Left lobe of liver (tissue), 2 donors: ENCODE measurements at regions not wholly inside any gene's neighbourhood (a gene's known extent, or its start where the extent isn't known, plus 50 kb on each side); places are given as distances from the start of the nearest gene placed in this dataset.

Experiments used
- ATAC-seq: fragments of 200-7000 bp; cut with Tn5 transposase; one replicate; pipeline ENCODE4 v1.9.1; 2020; ENCODE audit warnings: mild to moderate bottlenecking, moderate library complexity
- DNase-seq: peaks from one replicate; pipeline ENCODE4 v3.0.0-alpha.2; 2020; ENCODE audit warnings: low spot score
- donor health status: DM: no; HTN: no; CAD: no; lungs with moderate emphysema.
- donor health status: DM: no; HTN: yes; CAD: no.

DNA sequence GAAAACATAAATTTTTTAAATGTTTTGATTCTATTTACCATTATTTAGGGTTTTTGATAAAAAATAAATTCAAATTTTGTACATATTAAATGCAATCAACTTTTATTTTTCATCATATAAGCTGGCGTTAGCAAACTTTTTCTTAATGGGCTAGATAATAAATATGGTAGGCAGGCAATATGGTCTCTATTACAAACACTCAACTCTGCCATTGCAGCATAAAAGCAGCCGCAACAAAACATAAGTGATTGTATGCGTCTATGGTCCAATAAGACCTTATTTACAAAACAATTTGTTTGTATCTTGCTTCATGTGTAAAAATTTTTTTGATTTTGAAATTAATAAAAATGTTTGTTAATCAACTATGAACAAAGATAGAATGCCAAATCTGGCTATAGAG, 116.8 kb upstream of the GLI2 start:
- DNase-seq (no peak), ATAC-seq (no peak)

DNA sequence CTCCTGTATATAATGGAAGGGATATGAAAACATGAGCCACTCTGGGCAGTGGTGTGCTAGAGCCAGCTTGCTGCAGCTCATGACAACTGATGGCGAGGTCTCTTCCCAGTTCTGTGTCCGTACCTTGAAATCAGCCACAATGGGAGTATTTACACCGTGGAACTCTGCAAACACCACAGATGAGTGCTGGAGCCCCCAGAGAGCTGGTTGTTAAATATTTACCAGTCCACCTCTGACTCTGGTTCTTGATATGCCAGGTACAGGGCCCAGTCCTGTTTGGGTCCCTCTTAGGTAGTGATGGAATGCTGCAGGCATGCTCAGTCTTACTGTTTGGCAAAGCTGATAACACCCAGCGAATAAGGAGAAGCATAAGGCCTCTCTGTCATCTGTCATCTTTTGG, 116.1 kb upstream of the GLI2 start:
- ATAC-seq: no peak
- DNase-seq: no peak

DNA sequence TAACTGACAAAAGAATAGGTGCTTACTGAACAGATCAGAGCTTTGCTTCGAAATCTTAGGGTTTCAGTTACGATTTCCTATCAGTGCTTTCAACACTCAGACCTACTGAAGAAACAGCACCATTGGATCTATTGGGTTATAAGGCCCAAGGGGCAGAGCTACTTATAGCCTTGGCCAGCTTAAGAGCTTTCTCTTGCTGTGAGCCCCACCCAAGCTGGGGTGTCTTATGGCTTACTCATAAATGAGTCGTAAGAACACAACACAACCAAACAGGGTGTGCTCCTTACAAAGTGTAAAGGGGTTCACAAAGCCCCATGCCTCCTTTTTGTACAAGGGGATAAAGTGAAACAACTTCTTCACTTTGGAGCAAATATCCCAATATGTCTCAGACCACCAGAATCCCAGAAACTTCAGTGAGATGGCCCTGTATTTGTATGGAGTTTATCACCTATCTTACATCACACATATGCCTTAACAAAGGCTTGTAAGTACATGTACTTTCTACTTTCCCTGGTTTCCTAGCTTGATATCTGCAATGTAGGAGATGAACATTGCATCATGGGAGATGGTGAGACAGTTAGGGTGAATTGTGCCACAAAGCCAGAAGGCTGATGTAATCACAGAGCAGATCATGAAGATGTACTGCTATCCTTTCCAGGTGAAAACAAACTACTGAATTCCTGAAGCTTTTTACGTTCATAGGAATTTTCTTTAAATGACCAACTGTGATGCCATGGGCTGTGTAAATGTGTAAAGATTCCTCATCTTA, 115.5 kb upstream of the GLI2 start:
- ATAC-seq (no peak), DNase-seq (no peak)

DNA sequence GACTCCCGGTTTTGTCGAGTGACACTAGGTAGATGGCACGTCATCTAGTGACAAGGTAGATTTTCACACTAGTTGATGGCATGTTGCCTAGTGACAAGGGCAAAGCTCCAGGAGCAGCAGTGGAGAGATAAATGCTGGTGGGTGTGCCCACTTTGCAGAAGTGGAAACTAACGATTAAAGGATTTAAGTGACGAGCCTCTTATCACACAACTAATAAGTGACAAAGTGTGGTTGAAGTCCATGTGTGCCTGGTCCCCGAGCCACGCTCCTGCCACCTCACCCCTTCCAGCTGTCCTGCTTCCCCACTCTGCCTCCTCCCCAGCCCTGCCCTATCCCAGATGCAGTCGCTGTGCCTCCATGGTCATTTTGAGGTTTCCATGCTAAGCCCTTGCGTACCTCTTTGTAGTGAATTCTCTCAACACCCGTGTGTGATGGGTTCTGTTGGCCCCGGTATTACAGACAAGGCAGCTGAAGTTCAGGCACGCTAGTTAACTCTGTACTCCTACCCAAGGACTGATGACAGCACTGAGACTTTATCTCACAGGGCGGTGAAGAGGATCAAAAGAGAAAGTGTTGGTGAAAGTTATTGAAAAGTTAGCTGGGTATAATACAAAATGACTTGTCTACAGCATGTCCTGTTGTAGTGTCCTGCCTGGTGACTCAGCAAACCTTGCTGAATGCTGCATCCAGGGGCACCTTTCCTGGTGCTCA, 113.4 kb upstream of the GLI2 start:
- no peak for DNase-seq
- ATAC-seq: no peak

DNA sequence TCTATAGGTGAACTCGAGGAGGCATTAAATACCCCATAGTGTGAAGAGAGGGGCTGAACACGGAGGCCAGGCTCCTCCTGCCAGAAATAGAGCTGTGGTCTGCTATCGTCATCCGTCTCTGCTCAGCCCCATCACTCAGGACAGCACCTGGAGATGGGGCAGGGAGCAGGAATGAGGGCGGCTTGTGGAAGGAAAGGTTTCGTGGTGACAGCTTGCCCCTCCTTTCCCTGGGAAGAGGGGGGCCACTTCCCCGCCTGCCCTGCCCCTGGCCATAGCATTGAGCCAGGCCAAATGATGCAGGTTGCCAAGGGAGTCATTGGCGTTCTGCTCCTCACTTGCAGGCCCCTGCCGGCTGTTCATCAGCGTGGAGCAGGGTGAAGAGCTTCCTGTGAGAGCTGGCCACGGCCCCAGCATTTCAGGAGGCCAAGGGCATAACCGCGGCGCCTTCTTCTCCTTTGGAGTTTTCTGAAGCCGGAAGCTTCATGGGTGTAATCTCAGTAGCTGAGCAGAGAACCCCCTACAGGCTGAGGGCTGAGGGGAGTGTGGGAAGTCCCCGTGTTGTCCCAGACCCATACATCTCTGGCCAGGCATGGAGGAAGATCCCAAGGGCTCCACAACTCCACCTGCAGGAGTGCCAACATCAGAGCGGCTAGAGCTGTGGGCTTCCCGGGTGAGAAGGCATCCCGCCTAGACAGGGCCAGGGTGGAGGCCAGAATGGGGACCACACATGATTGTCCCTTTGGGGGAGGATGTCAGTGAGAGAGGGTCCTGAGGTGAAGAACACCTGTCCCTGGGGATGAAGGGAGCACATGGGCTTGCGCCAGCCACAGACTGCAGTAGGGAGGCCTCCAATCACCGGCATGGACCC, 112.5 kb upstream of the GLI2 start:
- no peak for DNase-seq
- no peak for ATAC-seq

DNA sequence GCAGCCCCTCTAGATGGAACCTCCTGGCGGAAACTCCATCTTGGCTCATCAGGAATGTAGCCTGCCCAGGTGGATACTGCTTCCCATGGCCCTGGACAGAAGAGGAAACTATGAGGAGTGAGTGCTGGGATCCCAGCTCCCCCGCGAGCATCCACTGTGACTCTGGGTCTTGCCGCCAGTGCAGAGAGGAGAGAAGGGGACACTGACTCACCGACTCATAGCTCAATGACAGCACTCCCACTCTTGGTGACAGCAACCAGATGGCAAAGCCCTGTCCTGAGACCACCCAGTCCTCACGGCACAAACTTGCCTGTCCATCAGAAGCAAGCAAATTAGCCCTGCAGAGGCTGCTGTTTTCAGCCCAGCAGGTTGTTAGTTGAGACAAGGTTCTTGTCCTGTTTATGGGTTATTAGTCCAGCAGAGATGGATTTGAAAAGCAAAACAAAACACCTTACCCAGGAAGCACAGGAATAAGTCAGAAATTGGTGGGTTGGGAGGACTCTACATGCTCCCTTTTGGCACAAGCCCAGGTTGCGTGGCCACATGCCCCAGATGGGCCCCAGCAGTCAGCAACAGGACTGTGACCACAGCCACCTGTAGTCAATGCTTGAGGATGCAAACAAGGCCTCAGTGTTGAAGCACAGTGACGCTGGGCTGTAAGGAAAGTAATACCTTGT, 111.5 kb upstream of the GLI2 start:
- ATAC-seq (no peak), DNase-seq (no peak)

DNA sequence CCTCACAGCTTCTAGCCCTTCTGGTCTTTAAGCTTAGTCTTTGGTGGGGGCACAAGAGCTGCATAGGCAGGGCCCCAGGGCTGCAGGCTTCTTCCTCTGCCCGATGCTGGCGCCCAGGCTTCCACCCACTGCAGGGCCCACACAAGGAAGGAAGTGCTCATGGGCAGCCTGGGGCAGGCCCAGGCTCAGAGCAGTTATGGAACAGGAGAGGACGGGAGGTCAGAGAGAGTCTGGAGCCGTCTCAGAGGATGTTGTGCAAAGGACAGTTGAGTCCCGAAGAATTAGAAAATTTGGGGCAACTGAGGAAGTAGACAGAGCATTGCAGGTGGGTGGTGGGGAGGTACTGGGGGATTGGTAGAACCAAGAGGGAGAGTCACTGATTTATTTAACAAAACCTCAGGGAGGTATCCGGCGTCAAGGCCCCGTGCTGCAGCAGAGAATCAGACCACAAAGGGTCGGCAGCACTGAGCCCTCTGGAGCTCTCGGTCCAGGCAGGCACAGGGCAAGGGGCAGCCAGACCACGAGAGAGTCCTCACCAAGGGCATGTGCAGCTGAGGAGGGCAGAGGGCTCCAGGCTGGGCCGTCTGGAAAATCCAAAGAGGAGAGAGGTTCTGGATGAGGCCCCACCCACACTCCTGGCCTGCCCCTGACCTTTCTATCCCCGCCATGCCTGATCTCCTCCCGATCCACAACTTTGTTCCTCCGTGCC, 110.8 kb upstream of the GLI2 start:
- ATAC-seq: no peak
- no peak for DNase-seq

DNA sequence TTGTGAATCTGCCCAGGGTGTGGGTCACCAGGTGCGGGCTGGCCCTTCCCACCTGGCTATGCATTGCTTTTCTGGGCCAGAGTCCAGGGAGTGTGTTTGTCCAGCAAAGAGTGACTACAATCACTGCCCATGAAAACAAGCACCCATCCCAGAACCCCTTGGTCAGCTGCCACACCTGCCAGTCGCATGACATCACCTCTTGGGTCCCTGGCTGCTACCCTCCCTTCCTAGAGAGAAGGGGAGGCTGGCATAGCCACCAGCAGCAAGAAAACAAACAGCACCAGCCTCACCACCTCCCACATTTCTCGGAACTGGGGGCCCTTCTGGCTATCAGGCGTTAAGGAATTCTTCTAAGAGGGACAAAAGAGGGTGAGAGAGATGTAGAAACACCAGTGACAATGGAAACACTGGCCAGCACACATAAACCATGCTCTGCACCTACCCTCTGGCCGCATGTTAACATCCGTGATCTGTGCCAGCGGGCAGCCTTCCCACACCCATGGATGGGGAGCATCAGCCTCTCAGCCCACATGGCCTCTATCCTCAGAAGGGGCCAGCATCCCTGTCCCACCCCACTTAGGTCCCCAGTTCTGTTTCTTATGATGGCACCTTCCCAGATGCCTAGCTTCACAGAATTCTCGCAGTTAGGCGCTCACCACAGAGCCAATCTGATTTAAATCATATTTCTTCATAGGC, 109.7 kb upstream of the GLI2 start:
- DNase-seq (peak; percentile 51), ATAC-seq (peak; percentile 62)

DNA sequence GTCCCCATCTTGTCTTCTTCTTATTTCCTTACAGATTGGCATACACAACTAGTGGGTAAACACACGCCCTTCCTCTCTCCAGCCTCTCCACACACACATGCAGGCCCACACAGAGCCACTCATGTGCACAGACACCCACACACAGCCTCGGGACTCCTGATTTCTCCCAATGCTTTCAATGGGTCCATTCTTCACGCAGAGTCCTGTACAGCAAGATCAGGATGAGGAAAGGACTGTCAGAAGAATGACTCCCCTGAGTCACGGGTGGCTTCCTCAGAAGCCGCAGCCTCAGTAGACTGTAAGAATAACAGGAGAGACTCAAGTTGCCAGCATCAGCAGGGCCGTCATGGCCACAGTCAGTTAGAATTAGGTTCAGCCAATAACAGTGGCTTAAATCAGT, 109.1 kb upstream of the GLI2 start:
- ATAC-seq: no peak
- no peak for DNase-seq

DNA sequence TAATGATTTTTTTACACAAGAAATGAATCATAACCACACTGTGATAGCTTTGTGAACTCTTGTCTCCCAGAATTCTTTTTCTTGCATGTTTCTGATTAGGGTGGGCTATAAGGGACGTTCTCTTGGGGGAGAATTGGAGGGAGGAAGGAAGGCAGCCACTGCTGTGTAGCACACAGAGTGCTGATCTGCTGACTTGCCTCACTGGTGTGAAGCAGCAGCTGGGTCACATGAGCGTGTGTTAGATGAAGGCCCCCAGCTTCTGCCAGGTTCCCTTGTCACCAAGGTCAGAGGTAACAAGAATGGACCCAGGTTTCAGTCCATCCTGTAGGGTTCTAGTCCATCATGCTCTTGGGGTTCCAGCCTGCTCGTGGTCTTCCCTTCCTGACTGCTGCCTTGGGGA, 107.4 kb upstream of the GLI2 start:
- no peak for ATAC-seq
- DNase-seq: no peak

DNA sequence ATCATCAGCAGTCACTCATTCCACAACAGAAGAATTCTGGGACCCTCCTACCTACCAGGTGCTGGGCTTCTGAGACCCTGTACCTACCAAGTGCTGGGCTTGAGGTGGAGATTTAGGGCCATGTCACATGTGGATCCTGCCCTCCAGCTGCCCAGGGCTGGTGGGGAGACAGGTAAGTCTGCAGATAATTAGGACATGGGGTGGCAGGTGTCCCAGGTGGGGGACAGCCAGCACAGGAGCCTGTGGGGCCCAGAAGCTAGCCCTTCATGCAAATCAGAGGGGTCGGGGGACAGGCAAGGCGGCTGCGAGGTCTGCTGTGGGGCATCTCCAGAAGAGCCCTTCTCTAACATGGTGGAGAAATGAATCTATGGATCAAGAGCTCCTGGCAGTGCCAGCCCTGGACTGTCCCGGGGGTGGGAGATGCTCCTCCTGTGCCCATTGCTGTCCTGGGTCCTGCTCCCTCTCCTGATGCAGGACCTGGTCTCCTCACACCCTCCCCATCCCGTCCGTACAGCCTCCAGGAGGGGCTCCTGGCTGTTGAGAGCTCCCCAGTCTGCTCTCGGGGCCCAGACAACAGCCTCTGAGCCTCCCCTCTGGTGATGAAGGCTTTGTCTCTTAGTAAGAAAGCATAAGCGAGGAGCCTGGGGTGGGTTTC, 106.3 kb upstream of the GLI2 start:
- DNase-seq: no peak

DNA sequence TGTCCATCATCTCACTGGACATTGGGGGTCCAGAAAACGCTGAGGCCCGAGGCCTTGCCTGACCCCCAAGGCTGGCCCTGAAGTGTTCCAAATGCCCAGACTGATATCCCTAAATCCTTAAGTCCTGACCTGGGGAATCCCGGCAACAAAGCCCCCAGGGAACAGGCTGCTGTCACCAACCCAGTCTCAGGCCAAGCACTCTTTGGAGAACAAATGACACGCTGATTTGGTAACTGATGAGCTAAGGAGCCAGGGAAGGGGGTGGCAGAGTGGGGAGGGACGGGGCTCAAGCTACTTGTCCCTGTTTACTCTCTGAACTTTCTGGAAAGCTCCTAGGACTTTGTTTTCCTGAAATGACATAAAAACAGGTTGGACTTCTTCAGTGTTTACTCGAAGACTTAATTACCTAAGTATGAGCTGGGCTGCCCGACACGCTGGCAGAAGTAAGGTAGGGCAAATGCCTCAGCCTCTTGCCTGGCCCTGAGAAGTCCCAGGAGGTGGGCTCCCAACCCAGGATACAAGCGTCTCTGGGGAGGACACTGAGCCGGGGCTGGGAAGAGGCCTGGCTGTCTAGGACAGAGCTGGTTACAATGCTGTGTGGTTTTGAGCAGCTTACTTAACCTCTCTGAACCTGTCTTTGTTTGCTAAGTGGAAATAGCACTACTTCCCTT, 105.5 kb upstream of the GLI2 start:
- DNase-seq (no peak), ATAC-seq (no peak)

More for the DNA sequence above, 106.3 kb upstream of the GLI2 start:
- no peak for ATAC-seq

DNA sequence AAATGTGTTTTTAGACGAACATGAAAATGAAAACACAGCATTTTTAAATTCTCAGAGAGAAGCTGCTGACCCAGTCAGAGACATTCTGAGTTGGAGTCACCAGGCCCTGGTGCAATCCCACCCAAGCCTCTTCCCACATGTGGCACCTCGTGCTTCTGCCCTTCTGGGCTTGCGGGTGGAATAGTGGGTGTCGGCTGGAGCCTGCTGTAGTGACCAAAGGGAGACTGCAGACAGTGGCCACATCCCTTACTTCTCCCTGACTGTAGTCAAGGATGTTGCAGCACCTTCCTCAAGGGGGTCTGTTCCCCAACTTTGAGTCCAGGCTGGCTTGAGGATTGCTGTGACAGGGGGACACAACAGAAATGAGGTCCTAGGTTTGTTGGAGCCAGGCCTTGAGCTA, 104.4 kb upstream of the GLI2 start:
- DNase-seq: no peak
- ATAC-seq: no peak

DNA sequence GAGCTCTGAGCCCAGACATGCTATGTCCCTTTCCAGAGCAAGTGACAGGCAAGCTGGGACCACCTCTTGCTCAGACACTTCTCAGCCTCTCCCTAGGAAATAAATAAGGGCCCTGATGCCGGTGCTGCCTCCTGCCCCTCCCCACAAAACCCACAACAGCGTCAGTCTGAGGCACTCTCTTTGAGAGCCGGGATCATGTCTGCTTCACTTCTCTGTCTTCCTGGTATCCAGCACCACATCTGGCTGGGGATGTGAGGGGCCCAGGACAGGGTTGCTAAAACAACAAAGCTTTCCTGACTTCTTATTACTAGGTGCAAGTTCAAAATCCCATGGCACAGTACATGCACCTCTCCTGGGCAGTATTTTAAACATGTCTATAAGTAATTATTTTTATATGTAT, 103.9 kb upstream of the GLI2 start:
- ATAC-seq (no peak), DNase-seq (no peak)

DNA sequence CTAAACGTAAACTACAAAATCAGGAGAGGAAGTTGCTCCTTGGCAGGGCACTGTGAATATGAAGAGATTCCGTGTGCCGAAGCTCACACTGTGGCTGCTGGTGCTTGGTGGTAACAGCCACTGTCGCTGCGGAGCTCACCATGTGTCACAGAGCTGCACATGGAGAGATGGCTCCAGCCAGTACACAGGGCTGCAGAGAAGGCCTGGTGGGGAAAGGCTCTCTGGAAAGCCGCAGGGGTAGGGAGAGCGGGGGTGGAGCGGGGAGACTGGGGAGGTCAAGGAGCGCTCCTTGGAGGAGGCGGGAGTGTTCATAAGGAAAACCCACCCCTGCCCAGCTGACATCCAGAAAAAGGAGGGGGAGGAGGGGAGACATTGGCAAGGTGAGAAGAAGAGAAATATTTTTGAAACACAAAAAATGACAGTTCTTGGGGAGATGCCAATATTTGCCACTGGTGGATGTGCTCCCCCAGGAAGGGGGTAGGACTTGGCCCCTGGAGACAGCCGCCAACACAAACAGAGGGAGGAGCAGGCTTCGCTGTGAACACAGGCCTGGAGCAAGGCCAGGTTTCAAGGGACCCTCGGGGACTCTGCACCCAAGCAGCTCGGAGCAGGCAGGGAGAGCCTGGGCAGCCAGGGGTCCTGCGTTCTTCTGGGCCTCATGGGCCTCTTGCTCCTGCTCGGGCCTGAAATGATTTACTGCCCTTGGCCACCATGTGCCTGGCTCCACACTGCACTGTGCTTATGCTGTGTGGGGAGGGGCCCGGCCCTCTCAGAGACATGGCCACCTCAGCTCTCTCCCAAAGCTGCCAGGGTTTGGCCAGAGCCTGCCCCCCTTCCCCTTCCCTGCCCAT, 102.6 kb upstream of the GLI2 start:
- no peak for ATAC-seq
- no peak for DNase-seq

DNA sequence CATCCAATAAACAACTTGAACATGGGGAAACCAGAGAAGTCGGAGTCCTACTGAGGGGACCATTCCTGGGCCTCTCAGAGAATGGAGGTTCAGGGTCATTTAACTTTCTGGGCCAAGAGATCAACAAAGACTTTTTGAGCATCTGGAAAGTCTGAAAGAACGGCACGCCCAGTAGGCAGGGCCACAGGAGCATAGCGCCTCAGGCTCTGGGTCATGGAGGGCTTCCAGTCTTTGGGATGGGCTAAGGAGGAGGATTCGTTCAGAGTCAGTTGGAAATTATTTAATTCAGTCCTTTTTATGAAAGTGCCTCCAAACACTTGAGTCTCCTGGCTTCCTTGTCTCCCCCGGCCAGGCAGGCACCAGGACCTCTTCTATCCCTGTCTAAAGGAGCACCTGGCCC, 101.1 kb upstream of the GLI2 start:
- DNase-seq: no peak
- no peak for ATAC-seq

DNA sequence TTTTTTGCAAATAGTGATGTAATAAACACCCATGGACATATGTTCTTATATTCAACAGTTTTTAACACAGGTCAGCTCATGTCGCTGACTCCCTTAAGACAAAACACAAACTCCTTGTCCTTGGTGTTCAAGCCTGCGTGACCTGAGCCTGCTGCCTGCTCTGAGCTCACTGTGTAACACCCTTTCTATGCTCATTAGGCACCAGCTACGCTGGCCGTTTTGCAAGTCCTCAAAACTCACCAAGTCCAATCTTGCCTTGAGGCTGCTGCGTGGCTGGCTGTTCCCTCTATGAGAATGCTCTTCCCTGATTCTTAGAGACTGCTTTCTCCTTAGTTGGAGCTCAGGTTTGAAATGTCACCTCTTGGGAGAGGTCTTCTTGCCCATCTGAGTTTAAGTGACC, 100.5 kb upstream of the GLI2 start:
- DNase-seq (no peak), ATAC-seq (no peak)

DNA sequence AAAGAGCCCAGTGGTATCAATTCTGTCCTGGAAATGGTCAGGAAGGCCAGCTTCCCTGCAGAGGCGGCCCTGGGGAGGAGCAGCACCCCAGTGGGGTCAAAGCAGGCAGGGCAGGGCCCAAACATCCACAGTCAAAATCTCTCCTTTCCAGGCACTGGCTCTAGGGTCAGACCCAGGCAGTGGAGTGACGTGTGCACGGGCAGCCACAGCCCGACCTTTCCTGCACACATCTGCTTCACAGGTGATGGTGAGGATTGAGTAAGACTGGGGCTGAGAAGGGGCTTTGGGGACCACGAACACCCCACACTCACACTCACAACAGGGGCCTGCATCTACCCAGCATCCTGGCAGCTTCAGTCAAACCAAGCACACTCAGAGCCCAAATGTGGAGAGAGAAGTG, 97.8 kb upstream of the GLI2 start:
- ATAC-seq (no peak), DNase-seq (no peak)
